GM21367 (cell line): ENCODE measurements at regions not wholly inside any gene's neighbourhood (a gene's known extent, or its start where the extent isn't known, plus 50 kb on each side); places are given as distances from the start of the nearest gene placed in this dataset.

Source experiments
- ATAC-seq: cut with Tn5 transposase; IDR thresholded peaks from one replicate; pipeline ENCODE4 v1.9.1; 2021; ENCODE audit not compliant: unreplicated experiment

DNA sequence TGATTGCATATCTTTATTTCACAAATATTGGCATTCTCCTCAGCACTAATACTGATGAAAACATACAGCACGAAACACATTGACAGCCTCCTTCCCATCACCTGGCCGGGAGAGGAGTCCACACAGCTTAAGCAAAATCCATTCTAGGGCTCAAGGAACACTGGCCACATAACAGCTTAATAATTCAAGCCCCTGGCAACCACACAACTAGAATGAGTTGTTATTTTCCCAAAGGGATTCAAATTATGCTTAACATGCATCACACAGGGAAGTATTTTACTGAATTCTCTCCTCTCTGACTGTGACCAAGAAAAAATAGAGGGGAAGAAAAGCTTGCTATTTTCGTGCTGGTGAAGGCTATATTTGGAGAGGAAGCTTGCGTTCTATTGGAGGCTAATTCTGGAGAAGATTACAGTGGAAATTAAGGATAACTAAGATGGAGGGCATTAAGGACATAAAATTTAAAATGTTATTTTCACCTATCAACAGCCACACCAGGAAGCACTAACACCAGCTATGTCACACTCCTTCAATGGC, 198.5 kb downstream of the ADGRG6 start:
- no peak for ATAC-seq

DNA sequence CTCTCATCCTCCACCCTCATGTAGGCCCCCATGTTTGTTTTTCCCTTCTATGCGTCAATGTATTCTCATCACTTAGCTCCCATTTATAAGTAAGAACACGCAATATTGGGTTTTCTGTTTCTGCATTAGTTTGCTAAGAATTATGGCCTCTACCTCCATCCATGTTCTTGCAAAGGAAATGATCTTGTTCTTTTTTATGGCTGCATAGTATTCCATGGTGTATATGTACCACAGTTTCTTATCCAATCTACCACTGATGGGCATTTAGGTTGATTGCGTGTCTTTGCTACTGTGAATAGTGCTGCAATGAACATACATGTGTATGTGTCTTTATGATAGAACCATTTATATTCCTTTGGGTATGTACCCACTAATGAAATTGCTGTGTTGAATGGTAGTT, 200.0 kb downstream of the ADGRG6 start:
- no peak for ATAC-seq

DNA sequence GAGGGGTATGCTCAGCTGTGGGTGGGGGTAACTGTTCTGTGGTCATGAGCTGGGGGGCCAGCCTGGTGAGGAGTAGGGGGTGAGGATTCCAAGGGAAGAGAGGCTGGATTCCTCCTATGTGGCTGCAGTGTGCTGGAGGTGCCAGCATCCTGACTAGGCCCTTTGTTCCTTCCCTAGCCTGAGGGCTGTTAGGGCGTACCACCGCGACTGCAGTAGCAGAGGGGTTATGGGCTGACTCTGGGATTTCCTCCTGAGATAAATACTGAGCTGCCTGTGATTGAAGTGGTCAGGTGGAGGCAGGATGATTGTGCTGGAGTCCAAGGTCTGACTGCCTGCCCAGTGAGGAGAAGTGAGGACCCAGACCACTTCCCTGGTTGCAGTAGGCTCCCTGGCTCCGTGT, 205.3 kb downstream of the ADGRG6 start:
- ATAC-seq: no peak

DNA sequence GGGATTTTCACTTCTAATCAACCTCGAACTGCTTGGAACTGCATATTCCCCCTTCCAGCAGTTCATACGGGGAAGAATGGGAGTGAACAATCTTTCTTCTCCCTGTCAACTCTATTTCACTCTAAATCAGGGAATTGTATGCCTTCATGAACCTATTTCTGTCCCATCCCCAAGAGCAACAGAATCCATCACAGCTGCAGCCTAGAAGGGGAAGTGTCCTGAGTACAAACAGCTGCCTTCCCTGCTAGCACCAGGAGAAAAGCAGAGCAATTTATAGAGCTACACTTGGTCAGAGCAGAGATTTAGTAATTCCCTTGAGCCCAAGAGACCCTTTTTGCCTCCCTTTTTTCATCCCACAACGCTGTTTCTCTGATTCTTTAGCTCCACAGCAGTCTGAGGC, 208.4 kb downstream of the ADGRG6 start:
- no peak for ATAC-seq

DNA sequence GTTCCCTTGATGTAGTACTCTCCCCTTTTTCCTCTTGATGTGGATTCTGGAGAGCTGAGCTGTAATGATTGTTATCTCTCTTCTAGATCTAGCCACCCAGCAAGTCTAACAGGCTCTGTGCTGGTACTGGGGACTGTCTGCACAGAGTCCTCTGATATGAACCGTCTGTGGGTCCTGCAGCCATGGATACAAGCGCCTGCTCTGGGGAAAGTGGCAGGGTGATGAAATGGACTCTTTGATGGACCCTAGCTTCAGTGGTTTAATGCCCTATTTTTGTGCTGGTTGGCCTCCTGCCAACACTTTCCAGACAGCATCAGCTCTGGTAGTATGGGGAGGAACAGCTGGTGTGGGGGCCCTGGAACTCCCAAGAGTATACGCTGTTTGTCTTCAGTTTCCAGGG, 216.3 kb downstream of the ADGRG6 start:
- ATAC-seq: no peak

DNA sequence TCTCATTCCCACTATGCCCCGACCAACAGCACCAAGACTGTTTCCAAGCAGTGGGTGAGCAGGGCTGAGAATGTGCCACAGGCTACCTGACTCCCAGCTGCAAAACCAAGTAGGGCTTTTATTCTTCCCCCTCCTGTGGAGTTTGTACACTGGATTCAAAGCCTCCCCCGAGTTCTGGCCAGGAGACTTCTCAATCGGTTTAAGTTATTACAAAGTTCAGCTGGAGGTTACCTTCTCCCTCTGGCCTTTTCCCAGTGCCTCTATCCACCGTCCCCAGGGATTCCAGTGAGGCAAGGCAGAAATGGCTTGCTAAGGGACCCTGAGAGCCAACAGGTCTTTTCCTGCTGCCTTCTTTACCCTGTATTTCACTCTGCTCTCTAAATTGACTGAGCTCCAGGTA, 217.0 kb downstream of the ADGRG6 start:
- ATAC-seq: no peak

DNA sequence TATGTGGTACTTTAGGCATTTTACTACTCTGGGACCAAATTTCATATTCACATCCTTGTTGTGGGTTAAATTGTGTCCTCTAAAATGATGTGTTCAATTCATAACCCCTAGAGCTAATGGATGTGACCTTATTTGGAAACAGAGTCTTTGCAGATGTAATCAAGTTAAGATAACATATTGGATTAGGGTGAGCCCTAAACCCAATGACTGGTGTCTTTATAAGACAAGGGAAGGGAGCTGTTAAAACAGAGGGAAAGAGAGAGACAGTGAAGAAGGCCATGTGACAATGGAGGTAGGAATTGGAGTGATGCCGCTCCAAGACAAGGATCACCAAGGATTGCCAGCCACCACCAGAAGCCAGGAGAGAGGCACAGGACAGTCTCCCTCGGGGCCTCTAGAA, 220.0 kb downstream of the ADGRG6 start:
- ATAC-seq: no peak

DNA sequence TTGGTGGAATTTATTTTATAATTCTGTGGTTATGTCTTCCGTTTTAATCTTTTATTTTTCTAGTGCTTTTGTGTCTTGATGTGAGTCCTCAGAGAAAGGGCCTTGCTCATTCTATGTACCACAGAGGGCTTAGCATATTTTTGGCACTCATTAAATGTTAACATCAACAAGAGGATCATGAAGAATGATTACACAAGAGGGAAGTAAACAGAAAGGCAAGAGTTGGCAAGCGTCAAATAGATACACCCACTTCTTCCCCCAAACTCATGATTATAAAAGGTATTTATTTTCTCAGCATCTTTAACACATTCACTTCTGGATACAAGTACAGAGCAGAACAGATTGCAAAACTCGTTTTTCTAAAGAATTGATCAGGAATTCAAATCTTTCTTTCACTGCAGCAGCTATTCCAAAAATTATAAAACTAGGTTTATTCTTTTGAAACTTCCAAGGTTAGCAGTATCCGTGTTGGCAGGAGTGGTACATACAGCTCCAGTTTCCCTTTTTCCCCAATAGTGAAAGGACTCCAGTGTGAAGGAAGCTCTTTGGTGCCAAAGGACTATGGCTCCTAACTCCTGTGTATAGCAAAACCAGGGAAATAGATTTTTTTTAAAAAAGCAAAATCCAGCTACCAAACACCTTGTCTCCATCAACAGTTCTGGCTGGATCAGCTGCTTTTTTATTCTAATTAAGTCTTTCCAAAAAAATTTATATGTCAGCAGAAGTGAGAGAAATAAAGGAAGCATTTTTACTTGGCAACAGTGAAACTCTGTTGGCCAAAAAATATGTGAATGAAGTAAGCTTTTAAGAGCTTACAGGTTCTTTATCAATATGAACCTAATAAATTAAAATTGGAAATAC, 221.9 kb downstream of the ADGRG6 start:
- ATAC-seq: no peak

DNA sequence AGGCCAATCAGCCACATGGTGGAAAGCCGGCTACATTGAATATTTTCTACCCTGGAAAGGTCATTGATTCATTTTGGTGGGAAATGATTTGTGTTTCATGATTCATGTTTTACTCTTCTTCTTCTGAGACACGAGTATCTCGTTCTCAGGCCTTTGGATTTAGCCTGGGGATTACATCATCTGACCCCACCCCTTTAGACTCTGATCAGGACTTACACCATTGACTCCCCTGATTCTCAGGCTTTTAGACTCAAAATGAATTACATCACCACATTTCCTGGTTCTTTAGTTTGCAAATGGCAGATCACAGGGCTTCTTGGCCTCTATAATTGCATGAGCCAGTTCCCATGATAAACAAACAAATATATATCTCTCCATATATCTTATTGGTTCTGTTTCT, 228.8 kb downstream of the ADGRG6 start:
- no peak for ATAC-seq

DNA sequence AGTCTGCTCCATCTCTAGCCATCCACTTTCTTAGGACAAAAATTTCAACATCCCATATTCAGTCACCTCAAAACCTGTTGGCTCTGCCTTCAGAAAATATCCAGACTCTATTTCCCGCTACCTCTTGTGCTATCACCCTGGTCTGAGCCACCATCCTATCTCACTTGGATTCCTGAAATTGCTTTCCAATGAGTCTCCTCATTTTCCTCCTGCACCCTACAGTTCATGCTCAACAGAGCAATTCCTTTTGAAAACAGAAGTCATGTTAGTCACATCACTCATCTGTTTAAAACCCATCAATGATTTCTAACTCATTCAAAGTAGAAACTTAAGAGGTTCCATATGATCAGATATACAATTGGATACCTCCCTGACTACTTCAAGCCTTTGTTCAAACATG, 229.9 kb downstream of the ADGRG6 start:
- ATAC-seq: no peak

DNA sequence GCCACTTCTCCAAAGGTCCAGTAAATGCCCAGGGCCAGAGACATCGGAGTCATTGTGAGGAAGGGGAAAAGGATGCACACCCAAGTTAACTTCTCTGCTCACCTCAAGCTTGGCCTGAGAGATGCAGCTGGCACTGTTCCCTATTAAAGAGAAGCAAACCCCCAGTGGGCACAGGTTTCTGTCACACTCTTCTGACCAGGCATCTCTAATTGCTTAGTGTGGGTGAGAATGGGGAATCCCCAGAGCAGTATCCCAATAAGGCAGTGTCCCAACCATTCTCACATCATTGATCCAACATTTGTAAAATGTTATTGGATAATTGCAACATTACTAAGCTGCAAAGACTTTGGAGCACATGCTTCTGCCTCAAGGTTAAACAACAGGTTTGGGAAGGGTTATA, 232.3 kb downstream of the ADGRG6 start:
- ATAC-seq: no peak

DNA sequence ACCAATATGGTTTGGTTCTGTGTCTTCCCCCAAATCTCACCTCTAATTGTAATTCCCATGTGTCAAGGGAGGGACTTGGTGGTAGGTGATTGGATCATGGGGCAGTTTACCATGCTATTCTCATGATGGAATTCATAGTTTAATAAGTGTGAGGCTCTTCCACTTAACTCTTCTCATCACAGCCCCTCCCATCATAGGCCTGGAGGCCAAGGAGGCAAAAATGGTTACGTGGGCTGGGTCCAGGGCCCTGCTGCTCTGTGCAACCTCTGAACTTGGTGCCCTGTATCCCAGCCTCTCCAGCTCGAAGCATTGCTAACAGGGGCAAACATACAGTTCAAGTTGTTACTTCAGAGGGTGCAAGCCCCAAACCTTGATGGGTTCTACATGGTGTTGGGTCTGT, 232.7 kb downstream of the ADGRG6 start:
- no peak for ATAC-seq

DNA sequence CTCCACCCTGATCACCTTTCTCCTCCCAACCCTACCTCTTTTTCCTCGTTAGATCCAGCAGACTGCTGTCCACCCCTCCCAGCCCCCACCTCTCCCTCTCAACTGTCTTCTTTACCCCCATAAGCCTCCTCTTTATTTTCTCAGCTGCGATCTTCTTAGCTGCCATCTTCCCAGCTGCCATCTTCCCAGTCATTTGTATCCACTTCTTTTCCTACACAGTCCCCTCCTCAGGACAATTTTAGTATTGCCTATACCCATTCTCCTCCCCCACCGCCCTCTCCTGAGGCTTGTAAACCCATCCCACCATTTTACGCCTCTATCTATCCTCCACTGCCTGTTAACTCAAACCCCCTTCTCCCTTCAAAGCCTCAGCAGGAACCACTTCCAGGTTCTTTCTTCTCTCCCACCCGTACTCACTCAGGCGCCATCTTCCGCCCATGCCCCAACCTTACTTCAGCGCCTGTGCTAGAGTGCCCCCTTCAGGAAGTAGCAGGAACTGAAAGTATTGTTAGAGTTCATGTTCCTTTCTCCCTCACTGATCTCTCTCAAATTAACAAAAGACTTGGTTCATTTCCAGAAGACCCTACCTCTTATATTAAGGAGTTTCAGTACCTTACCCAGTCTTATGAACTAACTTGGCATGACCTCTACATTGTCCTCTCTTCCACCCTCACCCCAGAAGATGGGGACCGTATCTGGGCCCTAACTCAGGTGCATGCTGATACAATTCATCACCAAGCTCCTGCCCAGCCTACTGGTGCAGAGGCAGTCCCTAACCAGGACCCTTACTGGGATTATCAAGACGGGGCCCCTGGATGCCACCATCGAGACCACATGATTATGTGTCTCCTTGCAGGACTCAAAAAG, 236.0 kb downstream of the ADGRG6 start:
- no peak for ATAC-seq

DNA sequence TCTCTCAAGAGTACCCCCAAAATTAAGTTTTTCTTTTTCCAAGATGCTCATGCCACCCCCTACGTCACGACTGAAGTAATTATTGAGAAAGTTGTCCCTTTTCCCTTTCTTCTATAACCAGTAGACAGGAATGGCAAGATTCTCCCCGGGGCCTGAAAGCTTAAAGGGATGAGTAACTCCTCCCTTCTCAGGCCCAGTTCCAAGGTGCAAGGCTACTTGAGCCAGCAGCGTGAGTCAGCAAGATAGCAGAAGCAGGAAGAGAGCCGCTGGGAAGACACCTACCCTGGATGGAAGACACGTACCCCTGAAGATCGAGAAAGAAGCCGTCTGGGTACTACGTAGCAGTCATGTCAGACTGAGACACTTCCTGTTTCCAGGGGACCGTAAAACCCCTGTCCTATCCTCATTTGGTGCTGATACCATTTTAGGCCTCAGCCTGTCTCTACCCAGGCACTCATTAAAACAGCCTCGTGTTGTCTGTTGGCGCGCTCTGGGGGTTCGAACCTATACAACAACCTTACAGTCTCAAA, 241.0 kb downstream of the ADGRG6 start:
- ATAC-seq: no peak

DNA sequence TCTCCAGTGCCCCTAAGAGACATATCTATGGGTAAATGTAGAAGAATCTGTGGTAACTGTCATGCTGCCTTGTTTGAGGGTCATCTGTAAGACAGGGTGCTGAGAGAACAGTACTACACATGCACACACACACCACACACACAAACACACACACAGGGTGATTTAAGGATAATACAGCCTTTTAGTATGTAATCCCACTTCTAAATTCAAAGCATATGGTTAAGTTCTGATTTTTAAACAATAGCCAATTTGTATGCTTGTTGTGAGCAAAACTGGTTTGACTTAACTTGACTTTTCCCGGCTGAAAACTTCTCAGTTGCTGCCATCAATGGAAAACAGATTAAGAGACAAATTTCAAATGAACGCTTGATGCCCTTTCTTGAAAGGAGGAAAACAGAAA, 241.8 kb downstream of the ADGRG6 start:
- ATAC-seq: no peak

DNA sequence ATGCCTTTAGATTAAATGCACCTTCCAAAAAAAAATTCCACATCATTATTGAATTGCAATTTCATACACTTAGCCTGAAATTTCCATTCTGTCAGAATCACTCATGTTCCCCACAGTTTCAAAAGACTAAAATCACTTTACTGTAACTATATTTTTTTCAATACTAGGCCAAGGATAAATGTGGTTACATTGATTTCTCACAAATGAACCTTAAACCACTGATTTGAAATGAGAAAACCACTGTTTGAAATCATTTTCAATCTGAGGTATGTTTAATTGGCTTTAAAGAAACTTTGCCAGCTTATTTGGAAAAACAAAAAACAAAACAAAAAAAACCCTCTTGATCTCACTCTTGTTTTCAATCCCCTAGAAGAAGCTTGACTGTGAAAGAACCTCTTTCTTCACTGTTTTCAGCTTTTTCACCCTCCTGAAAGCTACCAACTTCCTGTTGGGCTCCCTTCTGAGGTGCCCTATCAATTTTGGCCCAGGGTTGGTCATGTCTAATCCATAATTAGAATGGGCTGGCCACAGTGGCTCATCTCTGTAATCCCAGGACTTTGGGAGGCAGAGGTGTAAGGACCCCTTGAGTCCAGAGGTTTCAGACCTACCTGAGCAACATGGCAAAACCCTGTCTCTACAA, 242.5 kb downstream of the ADGRG6 start:
- no peak for ATAC-seq

DNA sequence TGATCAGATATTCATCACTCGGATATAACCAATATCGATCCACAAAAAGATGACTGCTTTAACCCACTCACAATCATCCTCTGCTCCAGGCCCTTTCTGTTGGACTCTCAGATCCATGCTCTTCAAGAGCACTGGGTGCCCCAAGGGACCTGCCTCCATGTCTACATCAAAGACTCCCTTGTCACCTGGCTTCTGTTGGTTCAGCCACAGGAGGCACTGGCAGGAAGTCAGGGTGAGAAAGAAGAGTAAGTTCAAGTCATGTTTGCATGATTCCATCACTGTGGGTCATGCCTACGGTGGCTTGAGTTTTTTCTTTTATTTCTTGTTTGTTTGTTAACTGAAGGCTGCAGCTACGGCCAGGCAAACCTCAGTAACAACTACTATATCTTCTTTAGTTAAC, 243.3 kb downstream of the ADGRG6 start:
- no peak for ATAC-seq

DNA sequence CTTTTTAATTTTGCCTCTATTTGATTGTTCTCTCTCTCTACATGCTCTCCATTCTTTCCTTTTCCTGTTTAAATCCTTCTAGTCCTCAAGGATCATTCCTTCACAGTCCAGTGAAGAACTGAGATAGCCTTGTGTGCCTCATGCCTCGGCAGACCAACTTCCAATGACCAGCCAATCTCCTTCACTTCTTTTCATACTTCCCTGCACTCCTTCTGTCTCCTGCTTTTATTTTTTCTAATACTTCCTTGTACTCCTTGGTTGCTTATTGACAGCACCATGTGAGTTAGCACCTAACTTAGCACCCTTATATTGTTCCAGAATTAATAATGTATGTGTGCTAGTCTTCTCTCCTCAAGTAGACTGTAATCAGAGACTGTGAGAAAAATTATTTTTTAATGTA, 246.8 kb downstream of the ADGRG6 start:
- ATAC-seq: no peak

DNA sequence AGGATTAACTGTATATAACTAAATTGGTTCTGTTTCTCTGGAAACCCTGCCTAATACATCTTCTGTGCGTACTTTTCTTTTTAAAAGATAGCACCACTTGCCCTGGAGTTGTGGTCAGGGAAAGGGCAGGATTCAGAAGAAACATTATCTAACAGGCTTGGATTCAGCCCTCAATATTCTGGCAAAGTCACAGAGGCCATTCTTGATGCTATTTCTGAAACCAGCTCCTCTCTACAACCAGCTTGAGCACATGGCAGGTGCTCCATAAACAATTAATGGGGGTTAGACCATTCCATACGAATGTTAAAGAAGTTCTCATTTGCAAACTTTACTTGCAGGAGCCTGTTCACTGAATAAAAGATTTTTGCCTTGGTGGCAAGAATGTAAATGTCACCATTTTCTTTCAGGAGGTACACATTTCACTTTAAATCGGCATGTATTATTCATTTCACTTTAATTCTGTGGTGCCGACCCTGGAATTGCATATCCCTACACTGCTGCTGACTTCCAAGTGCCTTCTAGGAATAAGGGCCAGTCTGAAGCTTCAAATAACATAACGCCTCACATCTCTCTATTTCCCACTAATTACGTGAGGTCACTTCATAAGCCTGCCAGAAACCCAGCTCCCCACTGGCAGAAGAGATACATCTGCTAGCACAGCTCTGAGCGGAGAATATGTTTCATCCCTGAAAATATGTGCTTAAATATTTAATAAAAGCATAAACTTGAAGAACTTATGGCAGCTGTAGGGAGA, 248.7 kb downstream of the ADGRG6 start:
- ATAC-seq: no peak

DNA sequence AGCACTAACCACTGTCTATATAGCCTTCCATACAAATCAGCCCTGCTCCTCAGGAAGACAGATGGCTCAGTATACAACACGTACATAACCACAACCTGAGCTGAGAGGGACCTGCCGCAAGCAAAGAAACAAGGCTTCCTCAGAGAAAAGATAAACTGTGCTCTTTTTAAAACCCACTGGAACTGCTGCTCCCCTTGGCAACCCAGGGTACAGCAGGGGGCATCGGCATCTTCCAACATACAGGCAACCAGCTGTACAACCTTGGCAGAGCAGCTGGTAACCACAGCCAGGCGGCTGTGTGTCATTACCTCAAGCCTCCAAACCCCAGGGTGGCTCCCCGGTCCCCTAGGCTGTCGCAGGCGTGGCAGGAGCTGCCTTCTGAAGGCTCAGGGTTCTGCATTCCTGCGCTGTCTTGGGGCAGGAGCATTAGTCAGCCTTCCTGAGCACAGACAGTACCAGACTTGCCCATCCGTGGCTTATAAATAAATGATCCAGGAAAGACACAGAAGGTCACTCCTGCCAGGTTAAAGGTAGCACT, 249.5 kb downstream of the ADGRG6 start:
- ATAC-seq: no peak
